ENCODE measurements at regions not wholly inside any gene's neighbourhood (a gene's known extent, or its start where the extent isn't known, plus 50 kb on each side); places are given as distances from the start of the nearest gene placed in this dataset.

DNA sequence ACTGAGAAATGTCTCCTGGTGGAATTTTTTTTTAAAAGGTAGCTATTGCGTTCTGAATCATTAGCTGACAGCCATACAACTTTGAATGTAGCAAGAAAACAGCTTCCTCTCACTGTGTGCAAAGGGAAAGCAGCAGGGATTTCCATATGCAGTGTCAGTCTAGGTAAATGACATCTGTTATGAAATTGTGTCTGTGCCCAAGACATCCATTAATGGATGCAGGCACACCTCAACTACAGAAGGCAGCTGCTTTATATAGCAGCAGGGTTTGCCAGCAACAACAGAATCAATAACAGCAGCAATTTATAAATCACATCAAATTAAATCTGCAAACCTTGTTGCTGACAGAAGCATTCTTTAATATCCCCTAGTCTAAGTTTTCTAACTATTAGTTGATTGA, 745.3 kb upstream of the RAG2 start:
- no peak for DNase-seq (ENCODE audit: extremely low read depth, insufficient read length)
- no peaks in the 10 kb centered on the region for H3K36me3 ChIP-seq (ENCODE audit: control insufficient read depth, insufficient read depth, low read length)
- no peak overlapping the region for H3K4me3 ChIP-seq (replicated peaks; ENCODE audit: low read depth, low read length)
- TF ChIP-seq, protein P1, sequence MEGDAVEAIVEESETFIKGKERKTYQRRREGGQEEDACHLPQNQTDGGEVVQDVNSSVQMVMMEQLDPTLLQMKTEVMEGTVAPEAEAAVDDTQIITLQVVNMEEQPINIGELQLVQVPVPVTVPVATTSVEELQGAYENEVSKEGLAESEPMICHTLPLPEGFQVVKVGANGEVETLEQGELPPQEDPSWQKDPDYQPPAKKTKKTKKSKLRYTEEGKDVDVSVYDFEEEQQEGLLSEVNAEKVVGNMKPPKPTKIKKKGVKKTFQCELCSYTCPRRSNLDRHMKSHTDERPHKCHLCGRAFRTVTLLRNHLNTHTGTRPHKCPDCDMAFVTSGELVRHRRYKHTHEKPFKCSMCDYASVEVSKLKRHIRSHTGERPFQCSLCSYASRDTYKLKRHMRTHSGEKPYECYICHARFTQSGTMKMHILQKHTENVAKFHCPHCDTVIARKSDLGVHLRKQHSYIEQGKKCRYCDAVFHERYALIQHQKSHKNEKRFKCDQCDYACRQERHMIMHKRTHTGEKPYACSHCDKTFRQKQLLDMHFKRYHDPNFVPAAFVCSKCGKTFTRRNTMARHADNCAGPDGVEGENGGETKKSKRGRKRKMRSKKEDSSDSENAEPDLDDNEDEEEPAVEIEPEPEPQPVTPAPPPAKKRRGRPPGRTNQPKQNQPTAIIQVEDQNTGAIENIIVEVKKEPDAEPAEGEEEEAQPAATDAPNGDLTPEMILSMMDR (IDR thresholded peaks at IDR 0.05; ENCODE audit: insufficient read depth, low read length, poor library complexity, severe bottlenecking) = no peak
- no peaks in the 10 kb centered on the region for H3K27me3 ChIP-seq (replicated peaks; ENCODE audit: control insufficient read depth, insufficient read depth, low read length)

DNA sequence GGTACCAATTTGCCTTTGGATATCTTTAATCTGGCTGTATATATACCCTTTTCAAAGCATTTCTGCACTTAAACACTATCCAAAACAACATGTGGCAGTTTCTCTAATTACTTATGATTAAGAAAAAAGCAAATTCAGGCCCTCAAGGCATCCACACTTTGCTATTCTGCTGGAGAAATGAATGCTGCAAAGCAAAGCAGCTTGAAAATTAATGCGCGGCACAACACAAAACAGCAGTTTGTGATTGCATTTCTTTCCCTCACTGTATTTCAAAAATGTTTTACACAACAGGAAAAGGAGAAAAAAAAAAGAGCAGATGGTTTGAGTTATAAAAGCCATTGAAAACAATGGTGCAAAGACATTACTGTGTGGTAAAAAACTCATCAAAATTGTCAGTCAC, 738.4 kb upstream of the RAG2 start:
- Histone ChIP-seq H3K27me3 (replicated peaks; ENCODE audit: control insufficient read depth, insufficient read depth, low read length) (no peaks in the 10 kb centered on the region), H3K36me3 (ENCODE audit: control insufficient read depth, insufficient read depth, low read length) (no peaks in the 10 kb centered on the region), H3K4me3 (replicated peaks; ENCODE audit: low read depth, low read length) (no peak overlapping the region)
- no peak for DNase-seq (ENCODE audit: extremely low read depth, insufficient read length)
- TF ChIP-seq, protein P1 (IDR thresholded peaks at IDR 0.05; ENCODE audit: insufficient read depth, low read length, poor library complexity, severe bottlenecking) = no peak

DNA sequence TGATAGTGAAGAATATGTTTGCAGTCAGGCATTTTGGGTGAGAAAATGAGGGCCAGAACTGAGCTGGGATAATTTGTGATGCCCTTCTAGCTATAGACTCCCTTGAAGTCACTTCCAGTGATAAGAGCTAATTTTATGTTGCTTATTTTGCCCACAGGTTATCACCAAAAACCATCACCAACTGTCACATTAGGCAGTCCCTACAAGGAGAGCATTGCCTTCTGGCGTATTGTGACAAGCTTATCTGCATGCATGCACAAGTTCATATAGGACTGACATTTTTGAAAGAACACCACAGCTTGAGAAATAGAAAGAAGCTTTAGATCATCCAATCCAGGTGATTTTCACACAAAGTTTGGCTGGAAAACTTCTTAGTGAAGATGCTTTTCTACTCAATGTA, 735.3 kb upstream of the RAG2 start:
- Histone ChIP-seq H3K36me3 (ENCODE audit: control insufficient read depth, insufficient read depth, low read length) (no peaks in the 10 kb centered on the region), H3K4me3 (replicated peaks; ENCODE audit: low read depth, low read length) (no peak overlapping the region), H3K27me3 (replicated peaks; ENCODE audit: control insufficient read depth, insufficient read depth, low read length) (no peaks in the 10 kb centered on the region)
- TF ChIP-seq, protein P1 (IDR thresholded peaks at IDR 0.05; ENCODE audit: insufficient read depth, low read length, poor library complexity, severe bottlenecking) = no peak
- no peak for DNase-seq (ENCODE audit: extremely low read depth, insufficient read length)

DNA sequence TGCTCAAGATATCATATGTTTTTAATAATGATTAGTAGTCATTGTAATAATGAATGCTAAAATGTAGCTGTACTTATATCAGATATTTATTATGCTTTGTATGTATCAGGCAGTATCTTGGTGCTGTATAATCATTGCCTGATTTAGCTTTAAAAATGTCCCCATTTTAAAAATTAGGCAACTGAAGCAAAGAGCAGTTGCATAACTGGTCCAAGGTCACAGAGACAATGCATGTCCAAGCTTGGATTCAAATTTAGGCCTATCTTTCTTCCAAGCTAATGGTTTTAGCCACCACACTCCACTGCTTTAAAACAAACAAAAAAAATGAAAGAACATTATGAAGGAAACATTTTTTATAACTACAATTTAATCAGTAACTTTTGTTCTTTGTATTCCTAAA, 725.8 kb upstream of the RAG2 start:
- Histone ChIP-seq H3K36me3 (ENCODE audit: control insufficient read depth, insufficient read depth, low read length) (no peaks in the 10 kb centered on the region), H3K27me3 (replicated peaks; ENCODE audit: control insufficient read depth, insufficient read depth, low read length) (no peaks in the 10 kb centered on the region), H3K4me3 (replicated peaks; ENCODE audit: low read depth, low read length) (no peak overlapping the region)
- TF ChIP-seq, protein P1 (IDR thresholded peaks at IDR 0.05; ENCODE audit: insufficient read depth, low read length, poor library complexity, severe bottlenecking) = no peak
- no peak for DNase-seq (ENCODE audit: extremely low read depth, insufficient read length)

DNA sequence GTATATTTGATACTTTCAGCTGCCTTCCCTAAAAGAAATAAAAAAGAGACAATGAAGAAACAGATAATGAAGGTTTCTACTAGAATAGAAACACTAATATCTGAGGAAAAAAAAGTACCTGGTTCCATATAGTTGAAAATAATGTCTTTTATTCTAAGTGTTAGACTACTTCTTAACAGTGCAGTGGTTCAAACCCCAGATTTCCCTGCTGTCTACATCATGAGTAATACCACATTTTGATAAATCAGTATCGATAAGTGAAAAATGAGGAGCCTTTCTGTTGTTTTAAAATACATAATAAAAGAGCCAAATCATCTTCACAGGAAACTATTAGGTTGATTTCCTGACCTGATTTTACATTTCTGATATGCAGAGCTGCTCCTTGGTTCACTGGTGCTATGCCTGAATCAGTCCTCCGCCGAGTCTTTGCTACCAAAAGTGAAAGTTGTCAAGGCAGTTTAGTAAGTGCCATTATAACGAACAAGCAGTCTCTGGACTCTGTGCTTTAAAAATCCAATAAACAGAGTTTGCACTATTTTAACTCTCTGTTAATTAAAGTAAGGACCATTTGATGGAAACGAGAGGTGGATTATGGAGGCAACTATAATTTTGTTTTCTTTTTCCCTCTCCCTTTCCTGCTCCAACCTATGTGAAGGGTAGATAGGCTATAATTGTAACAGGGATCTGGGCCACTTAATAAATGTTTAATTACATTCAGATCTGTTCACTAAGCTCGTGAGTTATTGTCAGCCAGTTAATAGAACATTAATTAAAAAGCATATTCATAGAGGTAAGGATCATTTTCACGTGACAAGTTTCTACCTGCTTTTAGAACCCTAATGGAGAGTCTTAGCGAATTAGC, 724.5 kb upstream of the RAG2 start:
- H3K4me3 ChIP-seq (replicated peaks; ENCODE audit: low read depth, low read length) = no peak overlapping the region
- no peaks in the 10 kb centered on the region for H3K27me3 ChIP-seq (replicated peaks; ENCODE audit: control insufficient read depth, insufficient read depth, low read length)
- DNase-seq (ENCODE audit: extremely low read depth, insufficient read length) = no peak
- H3K36me3 ChIP-seq (ENCODE audit: control insufficient read depth, insufficient read depth, low read length) = no peaks in the 10 kb centered on the region
- TF ChIP-seq, protein P1 (IDR thresholded peaks at IDR 0.05; ENCODE audit: insufficient read depth, low read length, poor library complexity, severe bottlenecking) = no peak

Data from GM06990 (cell line).